Activated T-helper 17 cell treated with anti-CD3 and anti-CD28 coated beads, Interleukin-2, amount 50 U/mL, for 72 hours (primary cell): ENCODE measurements at regions not wholly inside any gene's neighbourhood (a gene's known extent, or its start where the extent isn't known, plus 50 kb on each side); places are given as distances from the start of the nearest gene placed in this dataset.

Experiments used
- ATAC-seq: fragments of 150-1000 bp; cut with Tn5 transposase; replicated peaks from 2 replicates; pipeline ENCODE4 v1.10.0; 2021; ENCODE audit warnings: mild to moderate bottlenecking, moderate library complexity
- H3K27ac Mint-ChIP-seq: one replicate; pipeline ENCODE4 v1.8.0; 2022; ENCODE audit warnings: mixed read lengths
- H3K27me3 Mint-ChIP-seq: one replicate; pipeline ENCODE4 v1.8.0; 2022; ENCODE audit warnings: mixed read lengths
- H3K36me3 Mint-ChIP-seq: one replicate; pipeline ENCODE4 v1.8.0; 2022; ENCODE audit warnings: low read depth, mild to moderate bottlenecking, mixed read lengths
- H3K4me1 Mint-ChIP-seq: one replicate; pipeline ENCODE4 v1.8.0; 2022; ENCODE audit warnings: mixed read lengths
- H3K4me3 Mint-ChIP-seq: one replicate; pipeline ENCODE4 v1.8.0; 2022; ENCODE audit warnings: mild to moderate bottlenecking, mixed read lengths
- H3K9me3 Mint-ChIP-seq: one replicate; pipeline ENCODE4 v1.8.0; 2022; ENCODE audit warnings: mixed read lengths

DNA sequence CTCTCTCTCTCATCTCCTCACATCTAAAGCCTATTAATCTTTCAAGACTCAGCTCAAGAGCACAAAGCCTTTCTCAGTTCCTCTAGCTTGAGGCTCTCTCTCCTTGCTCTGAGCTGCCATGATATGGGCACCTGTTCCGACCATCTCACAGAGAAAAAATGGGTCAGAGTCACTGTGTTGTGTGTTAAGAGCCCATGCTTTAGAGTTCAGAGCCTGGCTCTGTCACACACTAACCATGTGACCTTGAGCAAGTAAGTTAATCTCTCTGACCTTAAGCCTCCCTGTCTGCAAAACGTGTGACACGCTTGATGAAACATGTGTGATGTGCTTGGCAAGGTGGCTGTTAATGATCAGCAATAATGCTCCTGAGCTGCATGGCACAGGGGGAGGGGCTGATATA lies 245.2 kb downstream of the DLEU7 start:
- no peaks in the 10 kb centered on the region for H3K36me3 Mint-ChIP-seq
- no peaks in the 10 kb centered on the region for H3K27me3 Mint-ChIP-seq
- H3K9me3 Mint-ChIP-seq: no peaks in the 10 kb centered on the region
- H3K4me3 Mint-ChIP-seq: no peak overlapping the region
- ATAC-seq: no peak
- no peak overlapping the region for H3K27ac Mint-ChIP-seq
- H3K4me1 Mint-ChIP-seq: peaks cover 4% of the 10 kb centered on the region

GRCh38 chr13:50599046-50599445 lies 244.4 kb downstream of the DLEU7 start:
- peaks cover 3% of the 10 kb centered on the region for H3K4me1 Mint-ChIP-seq
- ATAC-seq: no peak
- no peaks in the 10 kb centered on the region for H3K27me3 Mint-ChIP-seq
- H3K4me3 Mint-ChIP-seq: no peak overlapping the region
- H3K9me3 Mint-ChIP-seq: no peaks in the 10 kb centered on the region
- no peak overlapping the region for H3K27ac Mint-ChIP-seq
- no peaks in the 10 kb centered on the region for H3K36me3 Mint-ChIP-seq

DNA sequence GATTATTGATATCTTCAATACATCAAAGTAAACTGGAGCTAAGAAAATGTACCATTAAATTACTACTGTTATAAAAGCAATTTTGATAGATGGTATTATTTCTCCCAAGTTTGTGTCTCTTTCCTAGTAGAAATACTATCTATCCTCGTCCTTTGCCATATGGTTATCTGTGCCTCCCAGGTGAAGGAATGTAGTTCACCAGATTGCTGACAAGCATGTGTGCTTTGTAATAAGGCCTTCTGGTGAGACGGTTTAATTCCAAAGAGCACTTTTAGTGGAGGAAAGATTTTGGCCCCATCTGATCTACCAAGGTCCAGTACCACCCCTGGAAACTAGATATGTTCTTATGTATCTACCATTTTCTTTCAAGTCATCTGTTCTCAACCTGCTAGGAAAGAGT lies 243.6 kb downstream of the DLEU7 start:
- no peaks in the 10 kb centered on the region for H3K27me3 Mint-ChIP-seq
- no peak overlapping the region for H3K4me3 Mint-ChIP-seq
- H3K4me1 Mint-ChIP-seq: peaks cover under 1% of the 10 kb centered on the region
- no peaks in the 10 kb centered on the region for H3K36me3 Mint-ChIP-seq
- no peak overlapping the region for H3K27ac Mint-ChIP-seq
- no peaks in the 10 kb centered on the region for H3K9me3 Mint-ChIP-seq
- ATAC-seq: no peak

DNA sequence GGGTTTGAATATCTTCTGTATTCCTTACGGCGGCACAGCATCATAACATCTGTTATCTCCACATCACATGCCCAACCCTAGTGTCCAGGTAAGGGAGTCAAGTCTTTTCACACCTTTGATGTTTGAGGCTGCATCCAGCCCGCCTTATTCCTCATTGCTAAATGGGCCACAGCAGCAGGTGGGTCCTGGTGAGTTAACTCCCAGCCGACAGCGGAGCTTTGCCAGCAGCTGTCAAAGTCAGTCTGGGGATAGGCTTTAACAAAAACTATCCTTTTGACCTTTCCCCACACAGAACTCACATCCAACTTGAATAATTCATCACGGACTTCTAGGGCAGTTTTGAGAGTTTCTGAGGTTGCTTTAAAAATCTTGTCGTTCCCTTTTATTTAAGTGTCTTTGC lies 235.1 kb downstream of the DLEU7 start:
- no peak overlapping the region for H3K27ac Mint-ChIP-seq
- no peaks in the 10 kb centered on the region for H3K36me3 Mint-ChIP-seq
- ATAC-seq: no peak
- H3K4me1 Mint-ChIP-seq: peaks cover 4% of the 10 kb centered on the region
- peaks cover 3% of the 10 kb centered on the region for H3K9me3 Mint-ChIP-seq
- H3K4me3 Mint-ChIP-seq: no peak overlapping the region
- peaks cover 5% of the 10 kb centered on the region for H3K27me3 Mint-ChIP-seq

GRCh38 chr13:50609011-50609410 lies 234.5 kb downstream of the DLEU7 start:
- H3K4me3 Mint-ChIP-seq: no peak overlapping the region
- H3K36me3 Mint-ChIP-seq: no peaks in the 10 kb centered on the region
- no peak for ATAC-seq
- peaks cover 4% of the 10 kb centered on the region for H3K4me1 Mint-ChIP-seq
- H3K27me3 Mint-ChIP-seq: peaks cover 5% of the 10 kb centered on the region
- peaks cover 3% of the 10 kb centered on the region for H3K9me3 Mint-ChIP-seq
- no peak overlapping the region for H3K27ac Mint-ChIP-seq

DNA sequence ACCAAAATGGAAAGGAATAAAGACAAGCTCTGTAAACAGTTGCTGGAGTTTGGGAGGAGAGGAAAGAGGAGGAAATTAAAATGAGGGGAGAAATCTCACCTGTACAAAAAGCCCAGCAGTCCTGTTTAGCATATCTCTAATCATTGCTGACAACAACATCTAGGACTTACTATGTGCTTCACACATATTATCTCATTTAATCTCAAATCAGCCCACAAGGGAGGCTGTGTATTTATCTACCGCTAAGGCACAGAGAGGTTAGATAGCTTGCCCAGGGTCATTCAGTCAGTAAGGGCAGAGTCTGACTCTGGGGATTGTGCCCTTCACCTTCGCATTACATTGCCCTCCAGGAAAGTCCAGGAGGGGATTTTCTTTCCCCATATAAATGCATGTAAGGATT lies 233.3 kb downstream of the DLEU7 start:
- peaks cover under 1% of the 10 kb centered on the region for H3K9me3 Mint-ChIP-seq
- H3K27ac Mint-ChIP-seq: no peak overlapping the region
- H3K36me3 Mint-ChIP-seq: no peaks in the 10 kb centered on the region
- no peak overlapping the region for H3K4me3 Mint-ChIP-seq
- peaks cover 4% of the 10 kb centered on the region for H3K4me1 Mint-ChIP-seq
- H3K27me3 Mint-ChIP-seq: peaks cover 5% of the 10 kb centered on the region
- no peak for ATAC-seq

- Mint-ChIP-seq H3K4me3 (no peak overlapping the region), H3K9me3 (no peaks in the 10 kb centered on the region), H3K27ac (no peak overlapping the region), H3K36me3 (no peaks in the 10 kb centered on the region), H3K4me1 (peaks cover 4% of the 10 kb centered on the region), H3K27me3 (peaks cover 5% of the 10 kb centered on the region)
- no peak for ATAC-seq
Observed at GRCh38 chr13:50611117-50611781, 232.2 kb downstream of the DLEU7 start.

- Mint-ChIP-seq H3K27ac (no peak overlapping the region), H3K36me3 (no peaks in the 10 kb centered on the region), H3K9me3 (no peaks in the 10 kb centered on the region), H3K27me3 (peaks cover 5% of the 10 kb centered on the region), H3K4me1 (peaks cover 4% of the 10 kb centered on the region), H3K4me3 (no peak overlapping the region)
- no peak for ATAC-seq
Observed at GRCh38 chr13:50612717-50613116, 230.8 kb downstream of the DLEU7 start.

GRCh38 chr13:50613356-50613831 lies 230.1 kb downstream of the DLEU7 start:
- no peak overlapping the region for H3K27ac Mint-ChIP-seq
- no peaks in the 10 kb centered on the region for H3K9me3 Mint-ChIP-seq

GRCh38 chr13:50615234-50615633 lies 228.3 kb downstream of the DLEU7 start:
- no peak overlapping the region for H3K4me3 Mint-ChIP-seq
- H3K36me3 Mint-ChIP-seq: no peaks in the 10 kb centered on the region
- no peaks in the 10 kb centered on the region for H3K27me3 Mint-ChIP-seq
- H3K9me3 Mint-ChIP-seq: no peaks in the 10 kb centered on the region
- no peak for ATAC-seq
- H3K27ac Mint-ChIP-seq: no peak overlapping the region
- peaks cover 4% of the 10 kb centered on the region for H3K4me1 Mint-ChIP-seq

More at GRCh38 chr13:50613356-50613831, 230.1 kb downstream of the DLEU7 start:
- Mint-ChIP-seq H3K4me1 (peaks cover 4% of the 10 kb centered on the region), H3K27me3 (peaks cover 5% of the 10 kb centered on the region), H3K4me3 (no peak overlapping the region), H3K36me3 (no peaks in the 10 kb centered on the region)
- no peak for ATAC-seq

- H3K27ac Mint-ChIP-seq: no peak overlapping the region
- no peaks in the 10 kb centered on the region for H3K27me3 Mint-ChIP-seq
- no peak for ATAC-seq
- H3K4me3 Mint-ChIP-seq: no peak overlapping the region
- H3K9me3 Mint-ChIP-seq: no peaks in the 10 kb centered on the region
- H3K36me3 Mint-ChIP-seq: no peaks in the 10 kb centered on the region
- H3K4me1 Mint-ChIP-seq: peaks cover 4% of the 10 kb centered on the region
Observed at GRCh38 chr13:50616101-50616500, 227.4 kb downstream of the DLEU7 start.

- H3K36me3 Mint-ChIP-seq: no peaks in the 10 kb centered on the region
- no peaks in the 10 kb centered on the region for H3K4me1 Mint-ChIP-seq
- H3K27me3 Mint-ChIP-seq: no peaks in the 10 kb centered on the region
- no peak for ATAC-seq
- no peak overlapping the region for H3K27ac Mint-ChIP-seq
- no peak overlapping the region for H3K4me3 Mint-ChIP-seq
- no peaks in the 10 kb centered on the region for H3K9me3 Mint-ChIP-seq
Observed at GRCh38 chr13:50617134-50617721, 226.3 kb downstream of the DLEU7 start.

- Mint-ChIP-seq H3K4me3 (no peak overlapping the region), H3K9me3 (no peaks in the 10 kb centered on the region), H3K27ac (no peak overlapping the region), H3K36me3 (no peaks in the 10 kb centered on the region), H3K27me3 (no peaks in the 10 kb centered on the region), H3K4me1 (no peaks in the 10 kb centered on the region)
- ATAC-seq: no peak
Observed at GRCh38 chr13:50618206-50618605, 225.3 kb downstream of the DLEU7 start.

DNA sequence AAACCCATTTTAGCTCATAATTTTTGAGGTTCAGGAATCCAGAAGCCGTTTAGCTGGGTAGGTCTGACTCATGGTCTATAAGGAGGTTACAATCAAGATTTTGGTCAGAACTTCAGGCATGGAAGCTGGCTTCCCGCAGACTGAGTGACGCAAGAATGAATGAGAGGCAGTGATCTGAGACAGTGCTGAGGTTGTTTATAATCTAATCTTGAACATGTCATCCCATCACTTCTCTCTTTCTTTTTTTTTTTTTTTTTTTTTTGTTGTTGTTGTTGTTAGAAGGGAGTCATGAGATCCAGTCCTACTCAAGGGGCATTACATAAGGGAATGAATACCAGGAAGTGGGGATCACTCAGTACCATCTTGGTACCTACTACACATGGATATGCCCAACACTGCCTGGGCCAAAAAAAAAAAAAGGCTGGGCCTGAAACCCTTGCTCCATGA lies 217.4 kb downstream of the DLEU7 start:
- no peaks in the 10 kb centered on the region for H3K27me3 Mint-ChIP-seq
- H3K27ac Mint-ChIP-seq: no peak overlapping the region
- no peaks in the 10 kb centered on the region for H3K4me1 Mint-ChIP-seq
- ATAC-seq: no peak
- no peaks in the 10 kb centered on the region for H3K36me3 Mint-ChIP-seq
- H3K4me3 Mint-ChIP-seq: no peak overlapping the region
- H3K9me3 Mint-ChIP-seq: no peaks in the 10 kb centered on the region

- no peaks in the 10 kb centered on the region for H3K36me3 Mint-ChIP-seq
- no peak overlapping the region for H3K27ac Mint-ChIP-seq
- no peak overlapping the region for H3K4me3 Mint-ChIP-seq
- ATAC-seq: no peak
- no peaks in the 10 kb centered on the region for H3K4me1 Mint-ChIP-seq
- H3K9me3 Mint-ChIP-seq: no peaks in the 10 kb centered on the region
- no peaks in the 10 kb centered on the region for H3K27me3 Mint-ChIP-seq
Observed at GRCh38 chr13:50627111-50627510, 216.4 kb downstream of the DLEU7 start.
